Panc1 (cell line): ENCODE measurements at regions not wholly inside any gene's neighbourhood (a gene's known extent, or its start where the extent isn't known, plus 50 kb on each side); places are given as distances from the start of the nearest gene placed in this dataset.

Source experiments
- CTCF ChIP-seq: fragments of 450-650 bp; IDR thresholded peaks from 2 replicates; pipeline ENCODE4 v1.5.1; 2017; ENCODE audit warnings: mild to moderate bottlenecking
- POLR2AphosphoS5 ChIP-seq: IDR thresholded peaks from 2 replicates; pipeline ENCODE4 v1.6.1; 2012; ENCODE audit warnings: mild to moderate bottlenecking, low read depth, low read length, moderate library complexity
- TCF7L2 ChIP-seq: IDR thresholded peaks from 2 replicates; pipeline ENCODE4 v1.6.1; 2011; ENCODE audit warnings: mild to moderate bottlenecking, low read depth, low read length, inconsistent platforms

DNA sequence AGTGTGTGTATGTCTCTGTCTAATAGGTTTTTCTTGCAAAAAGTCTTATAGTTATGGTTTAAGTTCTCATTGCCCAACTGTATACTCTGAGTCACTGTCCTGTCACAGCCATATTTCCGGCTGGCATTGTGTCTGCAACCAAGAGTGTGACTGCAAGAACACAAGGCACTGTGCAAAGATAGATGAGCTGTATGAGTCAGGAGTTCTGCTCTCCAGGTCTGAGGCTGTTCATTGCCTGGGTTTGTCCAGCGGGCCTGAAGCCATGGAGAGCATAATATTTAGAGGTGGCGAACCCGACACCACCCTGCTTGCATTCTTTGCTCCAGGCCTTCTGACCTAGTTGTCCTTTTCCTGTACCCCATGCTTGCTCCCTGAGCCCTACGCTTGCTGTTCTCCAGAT lies 50.9 kb upstream of the CNIH3 start:
- TF ChIP-seq CTCF: no peak
- TF ChIP-seq POLR2AphosphoS5: no peak
- TF ChIP-seq TCF7L2: no peak
